ENCODE measurements at regions not wholly inside any gene's neighbourhood (a gene's known extent, or its start where the extent isn't known, plus 50 kb on each side); places are given as distances from the start of the nearest gene placed in this dataset.

DNA sequence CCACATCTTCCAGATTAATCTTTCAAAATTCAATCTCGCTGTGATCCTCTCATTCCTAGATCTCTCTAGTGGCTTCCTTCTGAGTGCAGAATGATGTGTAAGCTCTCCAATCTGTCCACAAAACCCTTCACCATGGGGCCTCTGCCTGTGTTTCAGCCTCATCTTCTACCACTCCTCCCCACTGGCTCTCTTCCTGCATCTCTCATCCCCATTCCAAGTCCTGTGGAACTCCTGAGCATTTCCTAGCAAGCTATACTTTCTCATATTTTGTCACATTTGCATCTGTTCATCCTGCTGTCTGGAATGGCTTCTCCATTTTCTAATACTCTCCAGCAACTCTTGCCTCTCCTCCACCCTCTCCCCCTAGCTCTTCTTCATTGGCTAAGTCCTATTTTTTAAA lies 242.0 kb upstream of the DAAM1 start:
- no peak overlapping the region for H3K4me3 ChIP-seq
- ATAC-seq = no peak
- peaks cover 11% of the 10 kb centered on the region for H3K4me1 ChIP-seq (ENCODE audit: low read depth)
- intact Hi-C loops (cut with DNase I, micrococcal nuclease) = no loop called here
- TF ChIP-seq, protein P1, sequence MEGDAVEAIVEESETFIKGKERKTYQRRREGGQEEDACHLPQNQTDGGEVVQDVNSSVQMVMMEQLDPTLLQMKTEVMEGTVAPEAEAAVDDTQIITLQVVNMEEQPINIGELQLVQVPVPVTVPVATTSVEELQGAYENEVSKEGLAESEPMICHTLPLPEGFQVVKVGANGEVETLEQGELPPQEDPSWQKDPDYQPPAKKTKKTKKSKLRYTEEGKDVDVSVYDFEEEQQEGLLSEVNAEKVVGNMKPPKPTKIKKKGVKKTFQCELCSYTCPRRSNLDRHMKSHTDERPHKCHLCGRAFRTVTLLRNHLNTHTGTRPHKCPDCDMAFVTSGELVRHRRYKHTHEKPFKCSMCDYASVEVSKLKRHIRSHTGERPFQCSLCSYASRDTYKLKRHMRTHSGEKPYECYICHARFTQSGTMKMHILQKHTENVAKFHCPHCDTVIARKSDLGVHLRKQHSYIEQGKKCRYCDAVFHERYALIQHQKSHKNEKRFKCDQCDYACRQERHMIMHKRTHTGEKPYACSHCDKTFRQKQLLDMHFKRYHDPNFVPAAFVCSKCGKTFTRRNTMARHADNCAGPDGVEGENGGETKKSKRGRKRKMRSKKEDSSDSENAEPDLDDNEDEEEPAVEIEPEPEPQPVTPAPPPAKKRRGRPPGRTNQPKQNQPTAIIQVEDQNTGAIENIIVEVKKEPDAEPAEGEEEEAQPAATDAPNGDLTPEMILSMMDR (IDR thresholded peaks at IDR 0.05) = no peak
- DNase-seq = no peak
- H3K36me3 ChIP-seq (ENCODE audit: low read depth) = no peaks in the 10 kb centered on the region
- H3K9me3 ChIP-seq = no peaks in the 10 kb centered on the region

DNA sequence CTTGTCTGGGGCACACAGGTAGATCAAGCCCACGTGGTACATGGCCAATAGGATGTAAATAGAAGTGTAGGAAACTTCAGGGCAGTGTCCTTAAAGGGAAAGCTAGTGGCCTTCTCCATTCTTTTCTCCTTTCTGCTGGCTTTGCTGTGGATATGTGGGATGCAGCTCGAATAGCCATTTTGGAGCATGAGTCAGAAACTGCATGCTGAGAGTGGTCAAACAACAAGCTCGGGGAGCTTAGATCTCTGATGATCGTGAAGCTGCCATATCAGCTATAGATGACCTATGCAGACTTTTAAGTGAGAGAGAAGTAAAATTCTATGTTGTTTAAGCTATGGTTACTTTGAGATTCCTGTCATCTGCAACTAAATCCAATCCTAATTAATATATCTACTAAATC lies 241.3 kb upstream of the DAAM1 start:
- intact Hi-C loops (cut with DNase I, micrococcal nuclease) = no loop called here
- H3K36me3 ChIP-seq (ENCODE audit: low read depth) = no peaks in the 10 kb centered on the region
- ATAC-seq = no peak
- TF ChIP-seq, protein P1 (IDR thresholded peaks at IDR 0.05) = no peak
- H3K4me3 ChIP-seq = no peak overlapping the region
- H3K9me3 ChIP-seq = no peaks in the 10 kb centered on the region
- H3K4me1 ChIP-seq (ENCODE audit: low read depth) = peaks cover 11% of the 10 kb centered on the region
- DNase-seq = no peak

DNA sequence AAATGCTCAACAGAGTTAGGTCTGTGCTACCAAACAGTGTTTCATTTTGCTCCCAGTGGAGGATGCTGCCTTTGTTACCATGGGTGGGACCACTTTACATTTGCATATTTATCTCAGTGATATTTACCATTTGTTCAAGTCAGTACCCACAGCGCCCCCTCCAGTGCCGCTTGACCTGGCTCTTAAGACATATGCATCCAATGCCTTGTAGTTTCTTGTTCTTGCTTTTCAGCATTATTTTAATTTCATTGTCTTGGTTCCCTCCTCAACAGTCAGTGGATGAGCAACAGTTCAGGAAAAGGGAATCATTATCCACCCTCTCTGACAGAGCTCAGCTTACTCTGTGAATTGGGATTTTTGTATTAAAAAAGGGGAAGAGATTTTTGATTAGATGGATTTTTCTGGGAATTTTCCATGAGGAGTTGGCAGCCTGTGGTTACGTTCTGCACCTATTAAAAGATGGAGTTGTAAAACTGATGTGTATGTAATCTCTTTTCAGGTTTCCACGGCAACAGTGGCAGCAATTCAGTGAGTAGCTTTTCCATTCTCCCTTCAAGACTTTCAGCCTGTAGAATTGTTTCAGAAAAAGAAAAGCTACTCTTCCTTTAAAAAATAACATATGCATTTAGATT lies 240.5 kb upstream of the DAAM1 start:
- TF ChIP-seq, protein P1 (IDR thresholded peaks at IDR 0.05) = no peak
- DNase-seq = peak in 1 of 3 donors; percentile 20

DNA sequence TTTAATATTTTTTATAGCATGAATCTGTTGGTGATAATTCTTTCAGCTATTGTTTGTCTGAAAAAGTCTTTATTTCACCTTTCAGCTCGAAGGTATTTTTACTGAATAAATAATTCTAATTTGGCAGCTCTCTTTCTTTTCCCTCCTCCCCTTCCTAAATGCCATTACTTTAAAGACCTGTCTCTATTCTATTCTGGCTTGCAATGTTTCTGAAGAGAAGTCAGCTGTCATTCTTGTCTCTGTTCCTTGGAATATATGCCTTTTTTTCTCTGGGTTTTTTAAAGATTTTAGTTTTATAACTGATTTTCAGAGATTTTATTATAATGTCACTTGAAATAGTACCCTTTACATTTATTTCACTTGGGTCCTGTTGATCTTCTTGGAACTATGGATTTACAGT lies 237.9 kb upstream of the DAAM1 start:
- intact Hi-C loops (cut with DNase I, micrococcal nuclease) = no loop called here
- TF ChIP-seq, protein P1 (IDR thresholded peaks at IDR 0.05) = no peak
- ATAC-seq (no peak), DNase-seq (no peak)
- no peaks in the 10 kb centered on the region for H3K9me3 ChIP-seq
- peaks cover 4% of the 10 kb centered on the region for H3K4me1 ChIP-seq (ENCODE audit: low read depth)
- no peaks in the 10 kb centered on the region for H3K36me3 ChIP-seq (ENCODE audit: low read depth)
- H3K4me3 ChIP-seq = no peak overlapping the region

More for the DNA sequence above, 240.5 kb upstream of the DAAM1 start:
- no peak for ATAC-seq
- intact Hi-C loops (cut with DNase I, micrococcal nuclease) = no loop called here
- Histone ChIP-seq H3K36me3 (ENCODE audit: low read depth) (no peaks in the 10 kb centered on the region), H3K9me3 (no peaks in the 10 kb centered on the region), H3K4me3 (no peak overlapping the region), H3K4me1 (ENCODE audit: low read depth) (peaks cover 11% of the 10 kb centered on the region)

DNA sequence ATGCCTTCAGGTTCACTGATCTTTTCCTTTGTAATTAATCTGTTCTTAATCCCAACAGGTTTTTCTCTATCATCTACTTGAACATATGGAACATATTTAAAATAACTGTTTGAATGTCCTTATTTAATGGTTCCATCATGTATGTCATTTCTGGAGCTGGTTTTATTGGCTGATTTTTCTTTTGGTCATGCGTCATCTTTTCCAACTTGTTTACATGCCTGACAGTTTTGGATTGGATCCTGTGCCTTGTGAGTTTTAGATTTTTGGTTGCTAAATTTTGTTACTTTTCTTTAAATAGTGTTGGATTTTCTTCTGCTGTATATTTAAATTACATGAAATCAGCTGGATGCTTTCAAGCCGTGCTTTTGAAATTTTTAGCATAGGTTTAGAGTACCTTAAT lies 237.3 kb upstream of the DAAM1 start:
- ATAC-seq (no peak), DNase-seq (no peak)
- Histone ChIP-seq H3K4me1 (ENCODE audit: low read depth) (peaks cover 3% of the 10 kb centered on the region), H3K4me3 (no peak overlapping the region), H3K9me3 (no peaks in the 10 kb centered on the region), H3K36me3 (ENCODE audit: low read depth) (no peaks in the 10 kb centered on the region)
- TF ChIP-seq, protein P1 (IDR thresholded peaks at IDR 0.05) = no peak
- intact Hi-C loops (cut with DNase I, micrococcal nuclease) = no loop called here

DNA sequence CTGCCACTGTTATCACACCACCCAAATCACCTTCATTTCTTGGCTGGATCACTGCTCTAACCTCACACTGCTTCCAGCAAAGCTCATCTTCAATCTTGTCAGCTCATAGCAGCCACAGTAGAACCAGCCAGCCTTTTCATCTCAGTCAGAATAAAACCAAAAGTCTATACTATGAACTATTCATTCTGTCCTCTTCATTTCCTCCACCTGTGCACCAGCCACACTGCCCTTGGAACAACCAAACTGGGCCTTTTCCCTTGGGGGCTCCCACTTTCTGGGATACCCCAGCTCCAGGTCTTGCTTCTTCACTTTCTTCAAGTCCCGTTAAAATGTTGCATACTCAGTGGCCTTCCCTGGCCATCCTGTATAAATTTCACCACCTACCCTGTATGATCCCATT lies 234.4 kb upstream of the DAAM1 start:
- Histone ChIP-seq H3K36me3 (ENCODE audit: low read depth) (no peaks in the 10 kb centered on the region), H3K4me1 (ENCODE audit: low read depth) (peaks cover 3% of the 10 kb centered on the region), H3K9me3 (no peaks in the 10 kb centered on the region), H3K4me3 (no peak overlapping the region)
- ATAC-seq (no peak), DNase-seq (no peak)
- TF ChIP-seq, protein P1 (IDR thresholded peaks at IDR 0.05) = no peak
- intact Hi-C loops (cut with DNase I, micrococcal nuclease) = no loop called here

All from mucosa of descending colon (tissue), 3 donors.